ENCODE measurements at regions not wholly inside any gene's neighbourhood (a gene's known extent, or its start where the extent isn't known, plus 50 kb on each side); places are given as distances from the start of the nearest gene placed in this dataset.

DNA sequence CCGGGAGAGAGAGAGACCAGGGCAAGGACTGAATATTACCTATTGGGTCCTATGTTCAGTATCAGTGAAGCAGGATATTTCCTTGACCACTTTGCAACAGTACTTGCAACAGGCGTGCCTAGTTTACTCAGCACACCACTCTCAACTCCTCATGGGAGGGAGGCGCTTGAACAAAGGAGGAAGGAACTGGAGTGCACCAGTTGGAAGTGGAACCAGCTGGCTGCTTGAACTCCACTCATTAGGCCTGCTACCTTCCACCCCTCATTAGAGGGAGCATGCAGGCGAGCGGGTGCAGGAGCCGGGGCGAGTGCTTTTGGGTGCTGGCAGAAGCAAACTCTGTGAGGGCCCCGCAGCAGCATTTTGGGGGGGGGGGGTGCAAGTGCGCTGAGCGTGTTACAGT lies 1369.6 kb upstream of the RAG2 start:
- no peaks in the 10 kb centered on the region for H3K36me3 Mint-ChIP-seq (ENCODE audit: low read depth, unreplicated experiment)
- Histone ChIP-seq H3K27ac (ENCODE audit: low read depth, low read length) (no peak overlapping the region), H3K36me3 (ENCODE audit: insufficient read depth, low read length) (no peaks in the 10 kb centered on the region), H3K79me2 (ENCODE audit: insufficient read depth, low read length) (no peaks in the 10 kb centered on the region), H2AFZ (ENCODE audit: low read depth, low read length) (no peak overlapping the region), H3K27me3 (ENCODE audit: insufficient read depth, low read length) (no peaks in the 10 kb centered on the region), H3K9ac (ENCODE audit: low read length) (no peak overlapping the region), H3K4me3 (ENCODE audit: insufficient read depth, low read depth, low read length) (no peak overlapping the region), H3K4me2 (ENCODE audit: low read length) (no peak overlapping the region), H3K9me3 (ENCODE audit: insufficient read depth, low read depth, low read length) (no peaks in the 10 kb centered on the region), H3K4me1 (ENCODE audit: insufficient read depth, low read length) (no peaks in the 10 kb centered on the region), H4K20me1 (ENCODE audit: insufficient read depth, low read length) (no peaks in the 10 kb centered on the region)
- no peak overlapping the region for H3K4me3 Mint-ChIP-seq (ENCODE audit: unreplicated experiment)
- no peaks in the 10 kb centered on the region for H3K9me3 Mint-ChIP-seq (ENCODE audit: unreplicated experiment)
- TF ChIP-seq, protein P1, sequence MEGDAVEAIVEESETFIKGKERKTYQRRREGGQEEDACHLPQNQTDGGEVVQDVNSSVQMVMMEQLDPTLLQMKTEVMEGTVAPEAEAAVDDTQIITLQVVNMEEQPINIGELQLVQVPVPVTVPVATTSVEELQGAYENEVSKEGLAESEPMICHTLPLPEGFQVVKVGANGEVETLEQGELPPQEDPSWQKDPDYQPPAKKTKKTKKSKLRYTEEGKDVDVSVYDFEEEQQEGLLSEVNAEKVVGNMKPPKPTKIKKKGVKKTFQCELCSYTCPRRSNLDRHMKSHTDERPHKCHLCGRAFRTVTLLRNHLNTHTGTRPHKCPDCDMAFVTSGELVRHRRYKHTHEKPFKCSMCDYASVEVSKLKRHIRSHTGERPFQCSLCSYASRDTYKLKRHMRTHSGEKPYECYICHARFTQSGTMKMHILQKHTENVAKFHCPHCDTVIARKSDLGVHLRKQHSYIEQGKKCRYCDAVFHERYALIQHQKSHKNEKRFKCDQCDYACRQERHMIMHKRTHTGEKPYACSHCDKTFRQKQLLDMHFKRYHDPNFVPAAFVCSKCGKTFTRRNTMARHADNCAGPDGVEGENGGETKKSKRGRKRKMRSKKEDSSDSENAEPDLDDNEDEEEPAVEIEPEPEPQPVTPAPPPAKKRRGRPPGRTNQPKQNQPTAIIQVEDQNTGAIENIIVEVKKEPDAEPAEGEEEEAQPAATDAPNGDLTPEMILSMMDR (IDR thresholded peaks at IDR 0.05; ENCODE audit: insufficient read depth, low read depth, low read length), result no peak
- no peak for TF ChIP-seq EZH2 (IDR thresholded peaks at IDR 0.05; ENCODE audit: insufficient read depth, low read length)
- peaks cover 3% of the 10 kb centered on the region for H3K4me1 Mint-ChIP-seq (ENCODE audit: low read depth, unreplicated experiment)
- no peak overlapping the region for H3K27ac Mint-ChIP-seq (ENCODE audit: unreplicated experiment)
- no peaks in the 10 kb centered on the region for H3K27me3 Mint-ChIP-seq (ENCODE audit: low read depth, unreplicated experiment)
- no peak for FAIRE-seq
- DNase-seq (ENCODE audit: low read depth), result no peak

DNA sequence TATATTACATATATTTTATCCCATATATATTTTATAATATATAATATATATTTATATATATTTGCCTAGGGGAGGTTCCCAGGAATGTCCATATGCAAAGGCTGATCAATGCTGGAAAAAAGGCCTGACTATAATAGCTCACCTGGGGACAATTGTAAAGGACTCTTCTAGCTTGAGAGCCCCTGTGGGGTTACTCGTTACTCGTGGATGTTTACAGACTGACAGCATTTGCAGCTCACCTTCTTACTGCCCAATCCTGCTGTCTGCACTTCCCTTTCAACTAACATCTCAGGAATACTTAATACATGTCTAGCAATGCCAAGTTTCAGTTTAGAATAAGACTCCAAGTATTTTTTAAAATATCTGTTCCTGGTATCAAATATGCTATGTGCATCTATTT lies 1365.4 kb upstream of the RAG2 start:
- DNase-seq (ENCODE audit: low read depth) (no peak), FAIRE-seq (no peak)
- Histone ChIP-seq H3K9me3 (ENCODE audit: insufficient read depth, low read depth, low read length) (no peaks in the 10 kb centered on the region), H3K27me3 (ENCODE audit: insufficient read depth, low read length) (no peaks in the 10 kb centered on the region), H2AFZ (ENCODE audit: low read depth, low read length) (no peak overlapping the region), H3K9ac (ENCODE audit: low read length) (no peak overlapping the region), H3K4me1 (ENCODE audit: insufficient read depth, low read length) (no peaks in the 10 kb centered on the region), H3K4me2 (ENCODE audit: low read length) (no peak overlapping the region), H3K79me2 (ENCODE audit: insufficient read depth, low read length) (no peaks in the 10 kb centered on the region), H3K27ac (ENCODE audit: low read depth, low read length) (no peak overlapping the region), H3K36me3 (ENCODE audit: insufficient read depth, low read length) (no peaks in the 10 kb centered on the region), H4K20me1 (ENCODE audit: insufficient read depth, low read length) (no peaks in the 10 kb centered on the region), H3K4me3 (ENCODE audit: insufficient read depth, low read depth, low read length) (no peak overlapping the region)
- Mint-ChIP-seq H3K27me3 (ENCODE audit: low read depth, unreplicated experiment) (no peaks in the 10 kb centered on the region), H3K36me3 (ENCODE audit: low read depth, unreplicated experiment) (no peaks in the 10 kb centered on the region), H3K9me3 (ENCODE audit: unreplicated experiment) (peaks cover 3% of the 10 kb centered on the region), H3K4me3 (ENCODE audit: unreplicated experiment) (no peak overlapping the region), H3K4me1 (ENCODE audit: low read depth, unreplicated experiment) (no peaks in the 10 kb centered on the region), H3K27ac (ENCODE audit: unreplicated experiment) (no peak overlapping the region)
- TF ChIP-seq, protein P1 (IDR thresholded peaks at IDR 0.05; ENCODE audit: insufficient read depth, low read depth, low read length), result no peak
- TF ChIP-seq EZH2 (IDR thresholded peaks at IDR 0.05; ENCODE audit: insufficient read depth, low read length), result no peak

DNA sequence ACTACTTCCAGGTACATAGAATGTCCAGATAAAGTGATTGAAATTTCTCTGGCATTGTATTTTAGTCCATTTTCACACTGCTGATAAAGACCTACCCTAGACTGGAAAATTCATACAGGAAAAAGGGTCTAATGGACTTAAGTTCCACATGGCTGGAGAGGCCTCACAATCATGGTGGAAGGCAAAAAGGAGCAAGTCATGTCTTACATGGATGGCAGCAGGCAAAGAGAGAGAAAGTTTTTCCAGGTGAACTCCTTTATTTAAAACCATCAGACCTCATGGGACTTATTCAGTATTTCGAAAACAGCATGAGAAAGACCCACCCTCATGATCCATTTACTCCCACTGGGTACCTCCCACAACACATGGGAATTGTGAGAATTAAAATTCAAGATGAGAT lies 1359.7 kb upstream of the RAG2 start:
- no peaks in the 10 kb centered on the region for H3K27me3 ChIP-seq (ENCODE audit: insufficient read depth, low read length)
- H3K79me2 ChIP-seq (ENCODE audit: insufficient read depth, low read length), result no peaks in the 10 kb centered on the region
- DNase-seq (ENCODE audit: low read depth) (no peak), FAIRE-seq (no peak)
- H3K4me3 ChIP-seq (ENCODE audit: insufficient read depth, low read depth, low read length), result no peak overlapping the region
- H3K27ac Mint-ChIP-seq (ENCODE audit: unreplicated experiment), result no peak overlapping the region
- H3K36me3 Mint-ChIP-seq (ENCODE audit: low read depth, unreplicated experiment), result no peaks in the 10 kb centered on the region
- no peak overlapping the region for H3K27ac ChIP-seq (ENCODE audit: low read depth, low read length)
- peaks cover 7% of the 10 kb centered on the region for H3K9me3 Mint-ChIP-seq (ENCODE audit: unreplicated experiment)
- no peak for TF ChIP-seq EZH2 (IDR thresholded peaks at IDR 0.05; ENCODE audit: insufficient read depth, low read length)
- TF ChIP-seq, protein P1 (IDR thresholded peaks at IDR 0.05; ENCODE audit: insufficient read depth, low read depth, low read length), result no peak
- no peaks in the 10 kb centered on the region for H3K4me1 Mint-ChIP-seq (ENCODE audit: low read depth, unreplicated experiment)
- H3K27me3 Mint-ChIP-seq (ENCODE audit: low read depth, unreplicated experiment), result no peaks in the 10 kb centered on the region
- H2AFZ ChIP-seq (ENCODE audit: low read depth, low read length), result no peak overlapping the region
- H3K9me3 ChIP-seq (ENCODE audit: insufficient read depth, low read depth, low read length), result no peaks in the 10 kb centered on the region
- no peak overlapping the region for H3K4me3 Mint-ChIP-seq (ENCODE audit: unreplicated experiment)
- no peak overlapping the region for H3K9ac ChIP-seq (ENCODE audit: low read length)
- no peaks in the 10 kb centered on the region for H3K4me1 ChIP-seq (ENCODE audit: insufficient read depth, low read length)
- no peak overlapping the region for H3K4me2 ChIP-seq (ENCODE audit: low read length)
- H4K20me1 ChIP-seq (ENCODE audit: insufficient read depth, low read length), result no peaks in the 10 kb centered on the region
- no peaks in the 10 kb centered on the region for H3K36me3 ChIP-seq (ENCODE audit: insufficient read depth, low read length)
